Keratinocyte (primary cell): ENCODE measurements at regions not wholly inside any gene's neighbourhood (a gene's known extent, or its start where the extent isn't known, plus 50 kb on each side); places are given as distances from the start of the nearest gene placed in this dataset.

Source experiments
- DNase-seq: peaks from one replicate; pipeline ENCODE4 v3.0.0-alpha.2; 2011; ENCODE audit warnings: low read depth, missing footprints, low spot score
- FAIRE-seq: peaks from 2 replicates; lab custom pipeline; 2011; peaks lifted over from hg19 to GRCh38; lab: Jason Lieb, UNC
- H2AFZ ChIP-seq: 2 replicates; pipeline ENCODE4 v1.6.0; 2012; ENCODE audit warnings: low read length, control low read depth, inconsistent platforms; ENCODE audit not compliant: control insufficient read depth
- H3K27ac ChIP-seq: 2 replicates; pipeline ENCODE4 v1.5.1; 2011; ENCODE audit warnings: low read length; ENCODE audit not compliant: control insufficient read depth, insufficient read depth
- H3K27me3 ChIP-seq: 3 replicates; pipeline ENCODE4 v1.6.0; 2011; ENCODE audit warnings: low read length; ENCODE audit not compliant: control insufficient read depth, insufficient read depth; ENCODE audit errors: extremely low read depth
- H3K36me3 ChIP-seq, 2 experiments: 2 replicates in 1 of 2; 3 replicates in 1 of 2; pipeline ENCODE4 v1.5.1; 2011; ENCODE audit warnings: low read length in 2 of 2, mild to moderate bottlenecking in 1 of 2; ENCODE audit not compliant: control insufficient read depth in 2 of 2, insufficient read depth in 2 of 2; ENCODE audit errors: extremely low read depth in 1 of 2
- H3K4me1 ChIP-seq: 3 replicates; pipeline ENCODE4 v1.5.1; 2011; ENCODE audit warnings: low read length; ENCODE audit not compliant: control insufficient read depth, insufficient read depth; ENCODE audit errors: extremely low read depth
- H3K4me2 ChIP-seq: 3 replicates; pipeline ENCODE4 v1.6.0; 2011; ENCODE audit warnings: low read depth, low read length; ENCODE audit not compliant: control insufficient read depth, insufficient read depth; ENCODE audit errors: extremely low read depth
- H3K4me3 ChIP-seq, 3 experiments: fragments of 200-600 bp in 1 of 3; sonication (generic) in 1 of 3; 2 replicates in 2 of 3; 3 replicates in 1 of 3; pipeline ENCODE4 v1.5.1; 2011 to 2016; ENCODE audit warnings: low read length in 3 of 3, mild to moderate bottlenecking in 3 of 3, control low read depth in 2 of 3, inconsistent platforms in 1 of 3, low read depth in 1 of 3, mixed read lengths in 1 of 3, mixed run types in 1 of 3, moderate library complexity in 1 of 3; ENCODE audit not compliant: control insufficient read depth in 2 of 3, insufficient read depth in 2 of 3; ENCODE audit errors: extremely low read depth in 1 of 3
- H3K79me2 ChIP-seq: 2 replicates; pipeline ENCODE4 v1.6.0; 2012; ENCODE audit warnings: low read length; ENCODE audit not compliant: control insufficient read depth, insufficient read depth
- H3K9ac ChIP-seq: 3 replicates; pipeline ENCODE4 v1.6.0; 2011; ENCODE audit warnings: low read length; ENCODE audit not compliant: control insufficient read depth, insufficient read depth; ENCODE audit errors: extremely low read depth
- H3K9me1 ChIP-seq: 3 replicates; pipeline ENCODE4 v1.6.0; 2011; ENCODE audit warnings: low read length; ENCODE audit not compliant: control insufficient read depth, insufficient read depth; ENCODE audit errors: extremely low read depth
- H3K9me3 ChIP-seq: 2 replicates; pipeline ENCODE4 v1.5.1; 2012; ENCODE audit warnings: low read depth, low read length; ENCODE audit not compliant: control insufficient read depth
- H4K20me1 ChIP-seq: 3 replicates; pipeline ENCODE4 v1.6.0; 2011; ENCODE audit warnings: low read length; ENCODE audit not compliant: control insufficient read depth, insufficient read depth; ENCODE audit errors: extremely low read depth
- EZH2 ChIP-seq: IDR thresholded peaks from one replicate; pipeline ENCODE4 v1.6.1; 2012; ENCODE audit warnings: inconsistent platforms, mild to moderate bottlenecking, low read length, moderate library complexity
- dilution Hi-C: fragments of 300-500 bp; cut with MboI; formaldehyde crosslinking; loops from one replicate; pipeline ENCODE4 v1.7.0; 2020; ENCODE audit warnings: low sequenced_read_pairs; ENCODE audit not compliant: extremely low pct_ligation_motif_present
- TF ChIP-seq, protein P1 (sequence below), 3 experiments: IDR thresholded peaks in 1 of 3; conservative IDR thresholded peaks in 1 of 3; optimal IDR thresholded peaks in 1 of 3; 2 replicates in 2 of 3; 3 replicates in 1 of 3; pipeline versions ENCODE3 to v1.5.1; 2011; ENCODE audit warnings: low read length in 3 of 3, mild to moderate bottlenecking in 3 of 3, moderate library complexity in 2 of 3, control low read depth in 1 of 3, inconsistent platforms in 1 of 3; ENCODE audit not compliant: insufficient read depth in 2 of 3; ENCODE audit errors: extremely low read depth in 1 of 3

DNA sequence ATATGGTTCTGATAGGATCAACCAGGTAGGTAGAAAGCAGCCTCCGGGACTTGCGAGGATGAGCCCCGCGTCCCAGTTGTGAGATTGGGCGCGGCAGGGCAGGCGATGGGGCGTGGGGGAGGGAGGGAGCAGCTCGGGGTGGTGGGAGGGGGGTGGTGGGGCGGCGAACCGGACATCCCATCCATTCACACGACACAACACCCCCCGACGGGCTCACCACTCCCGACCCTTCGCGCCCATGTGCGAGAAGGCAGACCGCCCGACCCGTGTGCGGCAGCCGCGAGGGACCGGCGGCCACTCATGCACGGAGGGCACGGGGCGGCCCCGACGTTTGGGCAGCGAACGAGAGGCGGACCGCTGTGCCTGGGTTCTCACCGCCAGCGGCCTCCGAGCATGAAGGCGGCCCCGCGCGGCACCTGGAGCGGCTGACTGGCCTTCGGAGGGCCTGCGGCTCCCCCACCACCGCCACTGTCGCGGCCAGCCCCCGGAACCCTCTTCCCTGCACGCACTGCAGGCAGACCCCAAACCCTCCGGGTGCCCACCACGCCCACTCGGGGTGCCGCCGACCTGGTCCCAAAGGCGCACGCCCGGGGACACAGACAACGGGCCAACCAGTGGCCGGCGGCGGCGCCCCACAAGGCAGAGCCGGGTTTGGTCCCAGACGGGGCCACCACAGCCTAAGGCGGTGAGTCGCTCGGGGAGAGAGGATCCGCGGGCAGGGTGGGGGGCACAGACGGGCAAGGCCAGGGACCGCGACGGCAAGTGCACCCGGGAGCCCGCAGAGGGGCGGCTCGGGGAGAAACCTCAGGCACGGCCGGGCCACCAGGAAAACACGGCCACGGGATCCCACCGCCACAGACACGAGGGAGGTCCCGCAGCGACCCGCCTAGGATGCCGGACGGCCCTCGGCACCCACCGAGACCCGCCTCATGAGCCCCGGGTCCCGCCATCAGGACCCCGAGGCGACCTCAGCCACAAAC, 769.2 kb upstream of the DEFB115 start:
- H3K36me3 ChIP-seq, result no peaks in the 10 kb centered on the region
- no peaks in the 10 kb centered on the region for H3K79me2 ChIP-seq
- FAIRE-seq, result no peak
- peaks cover 6% of the 10 kb centered on the region for H3K9me3 ChIP-seq
- no peak overlapping the region for H3K4me3 ChIP-seq
- H3K27ac ChIP-seq, result no peak overlapping the region
- no peaks in the 10 kb centered on the region for H3K27me3 ChIP-seq
- TF ChIP-seq, protein P1, sequence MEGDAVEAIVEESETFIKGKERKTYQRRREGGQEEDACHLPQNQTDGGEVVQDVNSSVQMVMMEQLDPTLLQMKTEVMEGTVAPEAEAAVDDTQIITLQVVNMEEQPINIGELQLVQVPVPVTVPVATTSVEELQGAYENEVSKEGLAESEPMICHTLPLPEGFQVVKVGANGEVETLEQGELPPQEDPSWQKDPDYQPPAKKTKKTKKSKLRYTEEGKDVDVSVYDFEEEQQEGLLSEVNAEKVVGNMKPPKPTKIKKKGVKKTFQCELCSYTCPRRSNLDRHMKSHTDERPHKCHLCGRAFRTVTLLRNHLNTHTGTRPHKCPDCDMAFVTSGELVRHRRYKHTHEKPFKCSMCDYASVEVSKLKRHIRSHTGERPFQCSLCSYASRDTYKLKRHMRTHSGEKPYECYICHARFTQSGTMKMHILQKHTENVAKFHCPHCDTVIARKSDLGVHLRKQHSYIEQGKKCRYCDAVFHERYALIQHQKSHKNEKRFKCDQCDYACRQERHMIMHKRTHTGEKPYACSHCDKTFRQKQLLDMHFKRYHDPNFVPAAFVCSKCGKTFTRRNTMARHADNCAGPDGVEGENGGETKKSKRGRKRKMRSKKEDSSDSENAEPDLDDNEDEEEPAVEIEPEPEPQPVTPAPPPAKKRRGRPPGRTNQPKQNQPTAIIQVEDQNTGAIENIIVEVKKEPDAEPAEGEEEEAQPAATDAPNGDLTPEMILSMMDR (optimal IDR thresholded peaks at IDR 0.05 in 1 of 3, IDR thresholded peaks at IDR 0.05 in 1 of 3, conservative IDR thresholded peaks at IDR 0.05 in 1 of 3; ENCODE audit: extremely low read depth in 1 of 3, insufficient read depth in 2 of 3, low read length in 3 of 3), result no peak
- no peak for TF ChIP-seq EZH2
- H4K20me1 ChIP-seq, result no peaks in the 10 kb centered on the region
- dilution Hi-C loops, result no loop called here
- H3K4me1 ChIP-seq, result no peaks in the 10 kb centered on the region
- no peak overlapping the region for H3K9ac ChIP-seq
- H3K9me1 ChIP-seq, result no peaks in the 10 kb centered on the region
- no peak for DNase-seq
- no peak overlapping the region for H2AFZ ChIP-seq
- H3K4me2 ChIP-seq, result no peak overlapping the region

- no peaks in the 10 kb centered on the region for H4K20me1 ChIP-seq
- no peaks in the 10 kb centered on the region for H3K79me2 ChIP-seq
- DNase-seq (no peak), FAIRE-seq (no peak)
- H3K9me3 ChIP-seq, result peaks cover 6% of the 10 kb centered on the region
- no peak overlapping the region for H3K27ac ChIP-seq
- H3K4me2 ChIP-seq, result no peak overlapping the region
- H3K4me1 ChIP-seq, result no peaks in the 10 kb centered on the region
- no peak overlapping the region for H3K9ac ChIP-seq
- H2AFZ ChIP-seq, result no peak overlapping the region
- H3K36me3 ChIP-seq, result no peaks in the 10 kb centered on the region
- no peaks in the 10 kb centered on the region for H3K9me1 ChIP-seq
- TF ChIP-seq, protein P1 (optimal IDR thresholded peaks at IDR 0.05 in 1 of 3, IDR thresholded peaks at IDR 0.05 in 1 of 3, conservative IDR thresholded peaks at IDR 0.05 in 1 of 3; ENCODE audit: extremely low read depth in 1 of 3, insufficient read depth in 2 of 3, low read length in 3 of 3), result no peak
- TF ChIP-seq EZH2, result no peak
- H3K27me3 ChIP-seq, result no peaks in the 10 kb centered on the region
- no peak overlapping the region for H3K4me3 ChIP-seq
- dilution Hi-C loops, result no loop called here
These were observed 768.4 kb upstream of the DEFB115 start for GRCh38 chr20:30488941-30489613.
